Midbrain (tissue), 1 donor: ENCODE measurements at regions not wholly inside any gene's neighbourhood (a gene's known extent, or its start where the extent isn't known, plus 50 kb on each side); places are given as distances from the start of the nearest gene placed in this dataset.

Experiments used
- DNase-seq: peaks from one replicate; lab custom pipeline; 2025; lab: John Stamatoyannopoulos, UW

- DNase-seq = no peak
Observed at GRCh38 chr13:89822467-89822866, 1525.0 kb upstream of the MIR17HG start.

GRCh38 chr13:89827552-89827951 is 1519.9 kb upstream of the MIR17HG start:
- peak; percentile 25 for DNase-seq

- DNase-seq = no peak
Observed at GRCh38 chr13:89828506-89828905, 1519.0 kb upstream of the MIR17HG start.

GRCh38 chr13:89831157-89831556 is 1516.3 kb upstream of the MIR17HG start:
- no peak for DNase-seq

- no peak for DNase-seq
Observed at GRCh38 chr13:89832827-89833226, 1514.7 kb upstream of the MIR17HG start.

GRCh38 chr13:89843621-89844020 is 1503.9 kb upstream of the MIR17HG start:
- DNase-seq = no peak

- no peak for DNase-seq
Observed at GRCh38 chr13:89845874-89846273, 1501.6 kb upstream of the MIR17HG start.

GRCh38 chr13:89846926-89847585 is 1500.4 kb upstream of the MIR17HG start:
- DNase-seq = no peak

- DNase-seq = no peak
Observed at GRCh38 chr13:89852570-89852969, 1494.9 kb upstream of the MIR17HG start.

GRCh38 chr13:89856512-89856911 is 1491.0 kb upstream of the MIR17HG start:
- no peak for DNase-seq

GRCh38 chr13:89857502-89857901 is 1490.0 kb upstream of the MIR17HG start:
- DNase-seq = no peak

- DNase-seq = no peak
Observed at GRCh38 chr13:89862011-89862690, 1485.3 kb upstream of the MIR17HG start.

- DNase-seq = no peak
Observed at GRCh38 chr13:89862691-89863036, 1484.8 kb upstream of the MIR17HG start.

GRCh38 chr13:89865164-89866064 is 1482.1 kb upstream of the MIR17HG start:
- no peak for DNase-seq

- no peak for DNase-seq
Observed at GRCh38 chr13:89869312-89869711, 1478.2 kb upstream of the MIR17HG start.

- DNase-seq = no peak
Observed at GRCh38 chr13:89878904-89879303, 1468.6 kb upstream of the MIR17HG start.

GRCh38 chr13:89880201-89880600 is 1467.3 kb upstream of the MIR17HG start:
- DNase-seq = no peak

- DNase-seq = no peak
Observed at GRCh38 chr13:89883893-89884448, 1463.5 kb upstream of the MIR17HG start.

- no peak for DNase-seq
Observed at GRCh38 chr13:89890806-89891205, 1456.7 kb upstream of the MIR17HG start.

- no peak for DNase-seq
Observed at GRCh38 chr13:89891416-89891815, 1456.1 kb upstream of the MIR17HG start.

GRCh38 chr13:89897681-89898080 is 1449.8 kb upstream of the MIR17HG start:
- DNase-seq = no peak

- DNase-seq = no peak
Observed at GRCh38 chr13:89899302-89900103, 1448.0 kb upstream of the MIR17HG start.
